ENCODE measurements at regions not wholly inside any gene's neighbourhood (a gene's known extent, or its start where the extent isn't known, plus 50 kb on each side); places are given as distances from the start of the nearest gene placed in this dataset.
"Not testable (repeated sequence)": the region's sequence is repeated elsewhere in the genome, so short reads cannot be mapped to it uniquely, and the experiment has no call there.

DNA sequence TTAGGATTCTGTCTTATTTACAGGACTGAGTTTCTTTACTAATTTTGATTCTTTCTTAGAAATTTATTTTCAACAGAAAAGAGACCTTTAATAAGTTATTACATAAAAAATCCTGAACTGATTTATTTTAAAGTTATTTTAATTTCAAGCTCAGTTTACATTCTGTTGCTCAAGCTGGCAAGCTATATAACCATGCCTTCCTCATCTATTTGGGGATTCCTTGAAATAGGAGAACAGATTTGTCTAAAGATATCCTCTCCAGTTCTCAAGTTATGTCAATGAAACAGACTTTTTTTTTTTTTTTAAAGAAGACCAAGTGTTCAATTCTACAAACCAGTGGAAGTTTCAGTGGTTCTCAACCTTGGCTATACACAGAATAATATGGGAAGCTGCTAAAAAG is 103.3 kb upstream of the TRHDE start:
- no peak for DNase-seq

DNA sequence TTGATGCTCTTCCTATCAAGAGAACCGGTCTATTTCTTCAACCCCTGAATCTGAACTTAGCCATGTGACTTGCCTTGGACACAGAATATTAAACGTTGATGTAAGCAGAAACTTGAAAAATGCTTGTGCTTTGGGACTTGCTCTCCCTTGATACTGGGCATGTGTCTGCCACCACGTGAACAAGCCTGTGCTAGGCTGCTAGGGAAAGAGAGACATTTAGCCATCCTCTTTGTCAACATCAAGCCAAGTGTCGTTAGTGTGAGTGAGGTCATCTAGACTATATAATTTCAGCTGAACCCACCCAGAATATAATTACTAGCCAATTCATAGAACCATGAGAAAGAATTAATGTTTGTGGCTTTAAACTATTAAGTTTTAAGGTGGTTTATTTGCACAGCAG is 98.2 kb upstream of the TRHDE start:
- no peak for DNase-seq

DNA sequence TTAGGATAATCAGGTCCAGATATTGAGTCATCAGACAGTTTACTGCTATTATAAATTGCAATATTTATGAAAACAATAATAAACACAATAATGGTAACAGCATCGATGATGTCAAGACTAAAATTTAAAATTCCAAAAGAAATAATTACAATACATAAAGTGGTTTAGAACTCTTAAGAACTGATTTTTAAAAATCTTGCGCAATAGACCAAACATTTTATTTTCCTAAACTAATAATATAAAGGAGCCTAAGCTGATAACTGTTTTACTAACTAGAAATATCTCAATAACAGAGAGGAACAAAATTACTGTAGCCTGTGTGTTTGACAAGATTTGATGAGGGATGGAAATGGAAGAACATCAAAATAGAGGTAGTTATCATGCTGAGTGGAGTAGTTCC is 93.9 kb upstream of the TRHDE start:
- DNase-seq: no peak

DNA sequence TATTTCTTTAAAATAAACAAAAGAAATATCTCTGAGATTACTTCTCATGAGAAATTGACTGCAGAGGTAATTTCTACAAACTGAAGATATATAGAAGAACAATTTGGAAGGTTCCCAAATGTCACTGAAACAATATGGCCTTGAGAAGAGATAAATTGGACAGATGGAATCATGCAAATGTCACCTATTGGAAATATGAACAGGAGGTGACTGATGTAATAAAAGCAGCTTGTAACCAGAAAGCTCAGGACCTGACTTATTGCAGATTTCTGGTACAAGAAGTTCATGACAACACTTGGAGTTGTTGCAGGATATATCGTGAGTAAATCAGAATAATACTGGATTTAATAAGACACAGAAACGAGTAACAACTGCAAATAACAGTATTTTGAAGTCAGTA is 93.3 kb upstream of the TRHDE start:
- DNase-seq: no peak

DNA sequence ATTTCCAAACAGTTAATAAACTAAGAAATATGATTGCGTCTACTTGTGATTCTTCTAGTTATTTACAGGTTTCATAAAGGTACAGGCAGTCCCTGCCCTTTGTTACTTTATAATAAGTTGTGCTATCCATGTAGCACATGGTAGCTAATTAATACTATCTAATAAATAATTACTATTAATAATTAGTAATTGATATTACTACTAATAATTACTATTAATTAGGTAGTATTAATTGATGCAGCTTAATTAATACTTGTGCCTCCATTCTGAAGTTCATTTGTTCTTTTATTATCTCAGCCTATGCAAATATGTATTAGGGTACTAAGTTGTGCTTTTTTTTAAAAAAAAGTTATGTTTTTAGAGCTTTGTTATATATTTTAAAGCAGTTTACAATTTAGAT is 92.3 kb upstream of the TRHDE start:
- DNase-seq: no peak

DNA sequence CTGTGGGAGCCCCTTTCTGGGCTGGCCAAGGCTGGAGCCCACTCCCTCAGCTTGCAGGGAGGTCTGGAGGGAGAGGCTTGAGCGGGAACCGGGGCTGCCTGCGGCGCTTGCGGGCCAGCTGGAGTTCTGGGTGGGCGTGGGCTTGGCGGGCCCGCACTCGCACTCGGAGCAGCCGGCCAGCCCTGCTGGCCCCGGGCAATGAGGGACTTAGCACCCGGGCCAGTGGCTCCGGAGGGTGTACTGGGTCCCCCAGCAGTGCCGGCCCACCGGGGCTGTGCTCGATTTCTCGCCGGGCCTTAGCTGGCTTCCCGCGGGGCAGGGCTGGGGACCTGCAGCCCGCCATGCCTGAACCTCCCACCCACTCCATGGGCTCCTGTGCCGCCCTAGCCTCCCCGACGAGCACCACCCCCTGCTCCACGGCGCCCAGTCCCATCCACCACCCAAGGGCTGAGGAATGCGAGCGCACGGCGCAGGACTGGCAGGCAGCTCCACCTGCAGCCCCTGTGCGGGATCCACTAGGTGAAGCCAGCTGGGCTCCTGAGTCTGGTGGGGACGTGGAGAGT is 87.1 kb upstream of the TRHDE start:
- not testable (repeated sequence) for DNase-seq

DNA sequence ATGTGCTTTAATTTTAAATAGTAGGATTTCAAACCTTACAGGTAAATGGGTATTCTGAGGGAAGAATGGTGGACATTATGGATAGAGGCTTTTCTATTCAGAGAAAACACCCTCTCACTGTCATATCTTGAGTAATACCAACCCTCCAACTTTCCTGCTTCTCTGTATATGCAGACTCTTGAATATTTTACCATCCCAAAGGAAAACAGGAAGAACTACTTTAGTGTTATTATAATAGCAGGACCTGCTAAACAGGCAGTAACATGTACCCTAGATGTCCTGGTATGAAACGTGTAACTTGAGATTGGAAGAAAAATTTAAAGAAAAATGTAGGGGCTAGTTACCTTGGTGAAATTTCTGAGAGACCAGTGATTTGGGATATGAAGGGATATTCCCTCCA is 82.9 kb upstream of the TRHDE start:
- DNase-seq: no peak

DNA sequence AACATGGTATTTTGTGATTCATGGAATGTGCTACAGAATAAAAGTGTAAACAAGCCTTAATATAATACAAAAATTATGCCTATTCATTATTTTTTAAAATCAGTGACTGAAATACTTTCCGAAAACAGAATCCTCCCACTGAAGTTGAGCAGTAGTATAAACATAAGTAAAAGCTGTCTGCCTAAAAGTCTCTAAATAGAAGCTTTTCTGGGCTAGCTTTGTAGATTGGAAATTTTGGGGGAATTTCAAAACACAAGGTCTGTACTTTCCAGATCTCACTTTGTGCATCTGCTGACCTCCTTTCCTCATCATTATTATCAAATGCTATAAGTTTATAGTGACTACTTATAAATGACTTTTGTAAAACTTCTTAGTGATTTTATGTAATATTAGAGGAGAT is 80.4 kb upstream of the TRHDE start:
- DNase-seq: no peak

DNA sequence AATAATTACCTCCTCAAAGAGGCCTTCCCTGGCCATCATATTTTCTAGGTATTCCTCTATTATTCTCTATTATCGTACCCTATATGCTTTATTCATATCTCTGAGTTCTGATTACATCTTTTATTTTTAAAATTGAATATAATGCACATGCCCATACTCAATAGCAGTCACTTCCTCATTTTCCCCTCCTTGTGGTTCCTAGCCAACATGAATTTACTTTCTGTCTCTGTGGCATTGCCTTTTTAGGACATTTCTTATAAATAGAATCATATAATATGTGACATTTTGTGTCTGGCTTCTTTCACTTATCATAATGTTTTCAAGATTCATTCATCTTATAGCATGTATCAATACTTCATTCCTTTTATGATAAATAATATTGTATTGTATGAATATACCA is 74.4 kb upstream of the TRHDE start:
- no peak for DNase-seq

DNA sequence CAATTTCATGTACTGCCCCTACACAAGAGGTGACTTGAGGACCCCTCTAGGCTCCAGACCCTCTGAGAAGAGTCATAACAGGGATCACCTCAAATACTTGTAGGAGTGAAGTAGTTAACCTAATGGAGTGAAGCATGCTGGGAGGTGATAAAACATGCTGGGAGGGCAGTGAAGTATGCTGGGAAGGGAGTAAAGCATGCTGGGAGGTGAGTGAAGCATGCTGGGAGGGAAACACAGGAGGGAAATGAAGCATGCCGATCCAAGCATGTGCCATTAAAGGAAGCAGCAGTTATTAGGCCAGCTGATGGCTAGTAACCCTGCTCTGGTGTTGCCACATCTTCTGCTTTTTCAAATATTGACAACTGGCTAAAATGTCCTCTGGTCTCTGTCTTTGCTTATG is 70.7 kb upstream of the TRHDE start:
- no peak for DNase-seq

DNA sequence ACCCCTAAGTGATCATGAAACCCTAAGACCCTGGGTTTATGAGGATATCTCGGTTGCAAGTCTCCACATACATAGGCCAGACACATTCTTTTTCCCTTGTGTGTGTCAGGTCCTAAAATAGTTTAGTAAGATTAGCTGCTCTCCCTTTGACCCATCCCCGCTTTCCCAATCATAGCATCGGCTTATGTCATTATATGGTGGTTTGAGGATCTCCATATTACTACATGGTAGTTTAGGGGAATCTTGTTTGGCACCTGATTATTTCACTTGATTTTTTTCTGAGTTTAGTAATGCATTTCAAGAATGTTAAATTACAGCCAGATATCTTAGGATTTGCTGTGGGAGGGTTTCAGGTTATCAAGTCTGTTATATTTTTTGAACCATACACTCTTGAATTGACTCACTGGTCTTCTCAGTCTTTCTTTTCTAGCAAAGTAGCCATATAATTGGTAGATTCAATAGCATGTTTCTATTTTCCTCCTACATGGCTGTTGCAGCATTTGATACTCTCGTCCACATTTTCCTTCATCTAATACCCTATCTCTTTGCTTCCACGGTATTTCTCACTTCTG is 68.3 kb upstream of the TRHDE start:
- peak; percentile 7 for DNase-seq

DNA sequence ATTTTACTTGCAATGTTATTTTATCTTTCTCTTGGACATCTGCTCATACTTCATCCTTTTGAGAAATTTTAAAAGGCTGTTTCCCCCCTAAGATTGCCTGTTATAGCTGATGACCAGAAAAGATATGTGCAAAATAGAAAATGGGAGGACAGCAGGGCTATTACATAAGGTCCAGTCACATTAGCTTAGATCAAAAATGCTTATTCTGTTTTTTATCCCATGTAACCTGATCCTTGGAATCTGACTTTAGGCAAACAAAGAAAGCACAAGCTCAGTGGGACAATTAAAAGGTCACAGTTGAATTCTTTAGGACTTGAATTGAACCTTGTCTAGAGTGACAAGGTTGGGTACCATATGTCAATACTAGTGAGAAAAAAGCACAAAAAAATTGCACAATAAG is 65.1 kb upstream of the TRHDE start:
- DNase-seq: no peak

DNA sequence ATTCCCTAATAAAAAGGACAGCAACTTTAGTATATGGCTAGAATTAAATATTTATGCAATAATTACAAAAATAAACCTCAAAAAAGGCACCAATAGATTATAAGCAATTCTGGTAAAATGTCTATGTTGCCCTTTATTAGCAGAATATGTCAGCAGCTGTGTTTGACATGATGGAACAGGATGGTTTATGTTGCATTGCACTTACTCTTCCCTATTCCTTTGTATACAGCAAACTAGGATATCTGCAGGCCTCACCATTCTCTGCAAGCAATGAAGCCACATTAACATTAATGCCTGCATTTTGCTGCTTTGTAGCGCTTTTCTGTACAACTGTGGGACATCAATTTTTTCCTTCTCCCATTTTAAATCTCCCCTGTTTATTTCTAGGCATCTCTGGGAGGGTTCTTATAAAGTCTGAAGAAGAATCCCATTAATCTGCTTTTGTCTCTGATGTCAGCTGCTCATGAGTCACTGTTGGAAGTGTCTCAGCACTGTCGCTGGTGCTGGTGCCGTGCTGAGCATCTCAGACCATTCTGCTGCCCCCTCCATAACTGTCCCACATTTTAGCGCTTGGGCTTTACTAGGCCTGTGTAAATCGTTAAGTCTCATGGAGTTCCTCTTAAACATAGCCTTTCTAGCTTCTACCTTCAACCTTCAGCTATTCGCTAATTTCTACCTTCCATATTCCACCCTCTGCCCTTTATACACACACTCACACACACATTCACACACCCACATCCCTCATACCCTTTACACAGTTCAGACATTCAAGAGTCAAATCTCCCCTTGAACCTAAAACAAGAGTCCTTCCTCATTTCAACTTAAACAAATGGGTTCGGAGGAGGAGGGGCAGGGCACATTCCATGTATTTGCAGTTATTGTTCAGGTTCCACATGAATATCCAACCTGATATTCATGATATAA is 64.4 kb upstream of the TRHDE start:
- DNase-seq: no peak

DNA sequence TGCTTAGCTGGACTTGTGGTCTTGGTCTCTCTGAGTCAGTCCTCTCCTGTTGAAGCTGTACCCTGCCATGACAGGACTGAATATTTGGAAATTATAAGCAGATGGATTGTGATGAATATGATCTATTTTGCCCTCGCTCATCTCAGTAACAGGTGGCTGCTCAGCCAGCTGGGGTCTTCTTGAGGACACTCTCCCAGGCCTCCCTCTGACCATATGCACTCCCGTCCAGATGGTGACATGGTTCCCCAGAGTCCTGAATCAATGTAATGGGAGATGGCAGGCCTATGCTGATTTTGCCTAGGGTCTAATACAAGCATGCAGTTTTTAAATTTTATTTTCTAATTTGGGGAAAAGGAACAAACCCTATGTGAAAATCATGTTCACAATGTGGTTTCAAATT is 63.1 kb upstream of the TRHDE start:
- DNase-seq: no peak

DNA sequence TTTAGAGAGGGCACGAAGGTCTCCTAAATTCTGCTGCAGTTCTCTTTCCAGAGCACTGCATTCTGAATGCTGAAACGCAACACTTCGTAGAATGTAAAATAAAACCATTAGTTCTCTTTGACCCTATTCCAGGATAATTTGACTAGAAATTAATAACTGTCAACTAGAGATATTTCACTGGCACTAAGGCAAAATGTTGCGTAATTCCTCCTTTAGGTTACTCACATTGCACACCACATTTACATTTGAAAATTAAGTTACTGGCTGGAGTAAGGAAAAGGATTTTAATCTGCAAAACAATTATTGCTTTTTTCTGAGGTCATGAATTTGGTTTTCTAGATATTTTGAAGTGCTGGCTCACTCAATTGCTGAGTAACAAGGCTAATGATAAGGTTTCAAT is 58.0 kb upstream of the TRHDE start:
- DNase-seq: peak; percentile 42

DNA sequence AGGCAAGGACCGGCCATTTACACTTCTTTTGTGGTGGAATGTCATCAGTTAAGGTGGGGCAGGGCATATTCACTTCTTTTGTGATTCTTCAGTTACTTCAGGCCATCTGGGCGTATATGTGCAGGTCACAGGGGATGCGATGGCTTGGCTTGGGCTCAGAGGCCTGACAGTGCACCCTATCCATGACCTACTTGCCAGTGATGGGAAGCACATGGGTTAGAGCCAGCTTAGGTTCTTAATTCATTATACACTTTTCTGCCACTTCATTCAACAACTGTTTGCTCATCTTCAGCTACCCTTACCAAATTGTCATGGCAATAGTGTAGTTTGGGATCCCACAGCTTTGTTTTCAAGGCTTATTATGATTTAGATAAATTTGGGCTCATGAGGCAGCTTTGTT is 56.9 kb upstream of the TRHDE start:
- not testable (repeated sequence) for DNase-seq

DNA sequence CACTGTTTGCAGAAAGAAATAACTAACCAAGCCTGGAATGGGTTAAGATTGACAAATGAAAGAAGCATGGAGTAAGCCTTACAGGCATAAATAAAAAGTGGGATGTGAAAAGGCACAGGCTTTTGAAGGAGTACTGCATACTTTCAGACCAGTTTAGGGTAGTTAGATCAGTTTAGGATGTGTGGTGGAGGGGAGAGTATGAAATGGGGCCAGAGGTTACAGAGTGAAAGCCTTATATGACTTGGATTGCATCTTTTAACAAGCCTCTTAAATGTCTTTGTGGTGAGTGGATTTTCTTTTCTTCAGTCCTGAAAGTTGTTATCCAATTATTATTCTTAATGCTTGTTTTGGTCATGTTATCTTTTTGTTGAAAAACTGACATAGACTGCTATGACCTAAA is 52.2 kb upstream of the TRHDE start:
- DNase-seq: no peak

Measured in NCI-H226 (cell line).